K562 (cell line): ENCODE measurements at regions not wholly inside any gene's neighbourhood (a gene's known extent, or its start where the extent isn't known, plus 50 kb on each side); places are given as distances from the start of the nearest gene placed in this dataset.
"Not testable (repeated sequence)": the region's sequence is repeated elsewhere in the genome, so short reads cannot be mapped to it uniquely, and the experiment has no call there.

Experiments
- ATAC-seq: fragments of 200-7000 bp; cut with Tn5 transposase; 3 replicates; pipeline ENCODE4 v1.9.1; 2020; ENCODE audit warnings: moderate library complexity
- BruUV-seq: library from RNA; stranded (reverse); fragments of 400-500 nt; replicated peaks from 2 replicates; lab custom pipeline; 2021; lab: Mats Ljungman, UMichigan
- CTCF ChIA-PET: fragments of 300-600 bp; formaldehyde crosslinking; extraction: SDS; loops from one replicate; lab custom pipeline; 2021; ENCODE audit warnings: low intra/inter-chr PET ratio; lab: Yijun Ruan, JAX
- POLR2A ChIA-PET: fragments of 300-600, 350-650 bp; sonication (Branson Sonifier 250); formaldehyde crosslinking; extraction: SDS; loops from one replicate; lab custom pipeline; 2021; ENCODE audit warnings: antibody characterized with exemption, inconsistent platforms; lab: Yijun Ruan, JAX
- DNase-seq, 4 experiments: peaks; one replicate each; pipeline versions ENCODE4 v3.0.0 to v3.0.0-alpha.2; 2011 to 2018; ENCODE audit warnings: low spot score in 3 of 4, mixed read lengths in 3 of 4; ENCODE audit errors: extremely low read depth in 1 of 4
- FAIRE-seq: peaks from 2 replicates; lab custom pipeline; 2011; peaks lifted over from hg19 to GRCh38; lab: Jason Lieb, UNC
- H2AFZ ChIP-seq: 2 replicates; pipeline ENCODE4 v1.6.0; 2011; ENCODE audit warnings: low read depth, low read length, control low read depth, inconsistent platforms
- H3K27ac ChIP-seq: fragments of 200-600 bp; 3 replicates; pipeline ENCODE4 v1.8.0; 2011; ENCODE audit warnings: low read depth, mild to moderate bottlenecking, control low read depth, inconsistent platforms, low read length, moderate library complexity, mixed read lengths; ENCODE audit errors: extremely low read depth
- H3K27me3 ChIP-seq, 2 experiments: fragments of 300-600 bp in 1 of 2; 2 replicates in 1 of 2; 3 replicates in 1 of 2; pipeline versions ENCODE4 v1.6.0 to v1.8.0; 2011; ENCODE audit warnings: inconsistent platforms in 2 of 2, low read length in 2 of 2, mild to moderate bottlenecking in 1 of 2, mixed read lengths in 1 of 2, moderate library complexity in 1 of 2; ENCODE audit not compliant: control insufficient read depth in 2 of 2, insufficient read depth in 2 of 2
- H3K36me3 ChIP-seq: fragments of 300-600 bp; 3 replicates; pipeline ENCODE4 v1.8.0; 2011; ENCODE audit warnings: mild to moderate bottlenecking, low read length, inconsistent platforms; ENCODE audit not compliant: control insufficient read depth, insufficient read depth
- H3K4me1 ChIP-seq, 2 experiments: fragments of 200-600 bp in 1 of 2; replicated peaks in 1 of 2; 2 replicates in 1 of 2; 3 replicates in 1 of 2; pipeline versions ENCODE4 v1.5.1 to v1.8.0; 2011; ENCODE audit warnings: inconsistent platforms in 2 of 2, low read length in 2 of 2, mild to moderate bottlenecking in 1 of 2, mixed read lengths in 1 of 2, moderate library complexity in 1 of 2; ENCODE audit not compliant: control insufficient read depth in 2 of 2, insufficient read depth in 2 of 2
- H3K4me2 ChIP-seq: 2 replicates; pipeline ENCODE4 v1.6.1; 2011; ENCODE audit warnings: low read length, control low read depth, inconsistent platforms, mixed read lengths; ENCODE audit not compliant: insufficient read depth
- H3K4me3 ChIP-seq: fragments of 200-600 bp; sonication (generic), shearing (Covaris generic); 2 replicates; pipeline ENCODE4 v1.5.1; 2016; ENCODE audit warnings: control low read depth, inconsistent platforms
- H3K79me2 ChIP-seq: fragments of 200-600 bp; 3 replicates; pipeline ENCODE4 v1.8.0; 2011; ENCODE audit warnings: low read length, inconsistent platforms; ENCODE audit not compliant: control insufficient read depth, insufficient read depth
- H3K9ac ChIP-seq, 2 experiments: 2 replicates each; pipeline versions ENCODE4 v1.6.0 to v1.6.1; 2011; ENCODE audit warnings: low read depth in 2 of 2, low read length in 2 of 2, control low read depth in 1 of 2, inconsistent platforms in 1 of 2, mild to moderate bottlenecking in 1 of 2, mixed read lengths in 1 of 2; ENCODE audit not compliant: insufficient read depth in 1 of 2
- H3K9me1 ChIP-seq: one replicate; pipeline ENCODE4 v1.6.0; 2011; ENCODE audit warnings: inconsistent platforms, mild to moderate bottlenecking, low read length, moderate library complexity; ENCODE audit not compliant: control insufficient read depth, insufficient read depth
- H3K9me3 ChIP-seq: replicated peaks from 2 replicates; pipeline ENCODE4 v1.5.1; 2011; ENCODE audit warnings: low read depth, low read length, inconsistent platforms; ENCODE audit not compliant: control insufficient read depth, insufficient read depth
- H4K20me1 ChIP-seq: replicated peaks from 2 replicates; pipeline ENCODE4 v1.6.1; 2011; ENCODE audit warnings: low read length, inconsistent platforms, mixed read lengths; ENCODE audit not compliant: control insufficient read depth, insufficient read depth
- ZNF274 ChIP-seq: IDR thresholded peaks from 2 replicates; pipeline ENCODE4 v1.6.1; 2011; ENCODE audit warnings: low read depth, mild to moderate bottlenecking, low read length, moderate library complexity, borderline replicate concordance
- WGBS: fragments of 100-300 bp; shearing (Covaris generic); methylation state at CpG from one replicate; pipeline ENCODE4 v1.1.6; 2016; ENCODE audit warnings: low coverage, mixed read lengths; ENCODE audit not compliant: insufficient coverage; ENCODE audit errors: missing lambda C conversion rate; 5-methylcytosine and 5-hydroxymethylcytosine counted together
- in situ Hi-C: fragments of 300-500 bp; cut with MboI; formaldehyde crosslinking; loops from 4 replicates; pipeline ENCODE4 v1.15.0; 2018; ENCODE audit warnings: inconsistent platforms, mixed read lengths
- intact Hi-C: fragments of 100-400 bp; cut with micrococcal nuclease; formaldehyde crosslinking; loops from 2 replicates; pipeline ENCODE4 v1.14.2; 2022
- TF ChIP-seq, protein P1 (sequence below): sonication (generic); formaldehyde crosslinking; IDR thresholded peaks from 2 replicates; pipeline ENCODE4 v1.8.0; 2023; ENCODE audit warnings: missing genetic modification reagents, mild to moderate bottlenecking, borderline replicate concordance

- TF ChIP-seq, protein P1, sequence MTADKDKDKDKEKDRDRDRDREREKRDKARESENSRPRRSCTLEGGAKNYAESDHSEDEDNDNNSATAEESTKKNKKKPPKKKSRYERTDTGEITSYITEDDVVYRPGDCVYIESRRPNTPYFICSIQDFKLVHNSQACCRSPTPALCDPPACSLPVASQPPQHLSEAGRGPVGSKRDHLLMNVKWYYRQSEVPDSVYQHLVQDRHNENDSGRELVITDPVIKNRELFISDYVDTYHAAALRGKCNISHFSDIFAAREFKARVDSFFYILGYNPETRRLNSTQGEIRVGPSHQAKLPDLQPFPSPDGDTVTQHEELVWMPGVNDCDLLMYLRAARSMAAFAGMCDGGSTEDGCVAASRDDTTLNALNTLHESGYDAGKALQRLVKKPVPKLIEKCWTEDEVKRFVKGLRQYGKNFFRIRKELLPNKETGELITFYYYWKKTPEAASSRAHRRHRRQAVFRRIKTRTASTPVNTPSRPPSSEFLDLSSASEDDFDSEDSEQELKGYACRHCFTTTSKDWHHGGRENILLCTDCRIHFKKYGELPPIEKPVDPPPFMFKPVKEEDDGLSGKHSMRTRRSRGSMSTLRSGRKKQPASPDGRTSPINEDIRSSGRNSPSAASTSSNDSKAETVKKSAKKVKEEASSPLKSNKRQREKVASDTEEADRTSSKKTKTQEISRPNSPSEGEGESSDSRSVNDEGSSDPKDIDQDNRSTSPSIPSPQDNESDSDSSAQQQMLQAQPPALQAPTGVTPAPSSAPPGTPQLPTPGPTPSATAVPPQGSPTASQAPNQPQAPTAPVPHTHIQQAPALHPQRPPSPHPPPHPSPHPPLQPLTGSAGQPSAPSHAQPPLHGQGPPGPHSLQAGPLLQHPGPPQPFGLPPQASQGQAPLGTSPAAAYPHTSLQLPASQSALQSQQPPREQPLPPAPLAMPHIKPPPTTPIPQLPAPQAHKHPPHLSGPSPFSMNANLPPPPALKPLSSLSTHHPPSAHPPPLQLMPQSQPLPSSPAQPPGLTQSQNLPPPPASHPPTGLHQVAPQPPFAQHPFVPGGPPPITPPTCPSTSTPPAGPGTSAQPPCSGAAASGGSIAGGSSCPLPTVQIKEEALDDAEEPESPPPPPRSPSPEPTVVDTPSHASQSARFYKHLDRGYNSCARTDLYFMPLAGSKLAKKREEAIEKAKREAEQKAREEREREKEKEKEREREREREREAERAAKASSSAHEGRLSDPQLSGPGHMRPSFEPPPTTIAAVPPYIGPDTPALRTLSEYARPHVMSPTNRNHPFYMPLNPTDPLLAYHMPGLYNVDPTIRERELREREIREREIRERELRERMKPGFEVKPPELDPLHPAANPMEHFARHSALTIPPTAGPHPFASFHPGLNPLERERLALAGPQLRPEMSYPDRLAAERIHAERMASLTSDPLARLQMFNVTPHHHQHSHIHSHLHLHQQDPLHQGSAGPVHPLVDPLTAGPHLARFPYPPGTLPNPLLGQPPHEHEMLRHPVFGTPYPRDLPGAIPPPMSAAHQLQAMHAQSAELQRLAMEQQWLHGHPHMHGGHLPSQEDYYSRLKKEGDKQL (CRISPR knock-in tag), result no peak
- no peak for TF ChIP-seq ZNF274
- TF ChIP-seq, all 486 proteins: peak for 0
These were observed 165.4 kb upstream of the ARPP21 start (continued) for GRCh38 chr3:35473956-35474355.

DNA sequence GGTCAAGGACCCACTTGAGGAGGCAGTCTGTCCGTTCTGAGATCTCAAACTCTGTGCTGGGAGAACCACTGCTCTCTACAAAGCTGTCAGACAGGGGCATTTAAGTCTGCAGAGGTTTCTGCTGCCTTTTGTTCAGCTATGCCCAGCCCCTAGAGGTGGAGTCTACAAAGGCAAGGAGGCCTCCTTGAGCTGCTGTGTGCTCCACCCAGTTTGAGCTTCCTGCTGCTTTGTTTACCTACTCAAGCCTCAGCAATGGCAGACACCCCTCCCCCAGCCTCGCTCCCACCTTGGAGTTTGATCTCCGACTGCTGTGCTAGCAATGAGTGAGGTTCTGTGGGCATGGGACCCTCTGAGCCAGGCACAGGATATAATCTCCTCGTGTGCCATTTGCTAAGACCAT is 156.8 kb upstream of the ARPP21 start:
- POLR2A ChIA-PET, H3K79me2 ChIP-seq, H3K4me1 ChIP-seq, H3K4me2 ChIP-seq, BruUV-seq, H3K36me3 ChIP-seq, H4K20me1 ChIP-seq, H3K27ac ChIP-seq, H3K9ac ChIP-seq, intact Hi-C loops, CTCF ChIA-PET, H3K4me3 ChIP-seq, FAIRE-seq, H3K27me3 ChIP-seq, H2AFZ ChIP-seq, ATAC-seq, H3K9me3 ChIP-seq, H3K9me1 ChIP-seq, in situ Hi-C loops, DNase-seq: not testable (repeated sequence)
- WGBS, result 0% methylated on average over 4 of the region's 4 CpGs
